Spleen (tissue), 11 donors: ENCODE measurements at regions not wholly inside any gene's neighbourhood (a gene's known extent, or its start where the extent isn't known, plus 50 kb on each side); places are given as distances from the start of the nearest gene placed in this dataset.

Experiments used
- DNase-seq: peaks from one replicate; pipeline ENCODE4 v3.0.0-alpha.2; 2020
- H3K27ac ChIP-seq, 8 donors: fragments of 200-600 bp; sonication (generic) in 7 of 8; 1 replicate in 4 of 8; 2 replicates in 4 of 8; pipeline versions ENCODE4 v1.5.0 to v1.8.0; 2016 to 2021; ENCODE audit warnings: inconsistent platforms in 4 of 8, mild to moderate bottlenecking in 4 of 8, moderate library complexity in 1 of 8
- H3K27me3 ChIP-seq, 7 donors: fragments of 200-600 bp; sonication (generic) in 6 of 7; replicated peaks in 1 of 7; 1 replicate in 4 of 7; 2 replicates in 3 of 7; pipeline versions ENCODE4 v1.5.0 to v1.8.0; 2016 to 2021; ENCODE audit warnings: inconsistent platforms in 3 of 7, mild to moderate bottlenecking in 1 of 7
- H3K36me3 ChIP-seq, 6 donors: fragments of 200-600 bp; sonication (generic) in 5 of 6; 1 replicate in 4 of 6; 2 replicates in 2 of 6; pipeline versions ENCODE4 v1.5.0 to v1.8.0; 2016 to 2021; ENCODE audit warnings: inconsistent platforms in 2 of 6
- H3K4me1 ChIP-seq, 6 donors: fragments of 200-600 bp; sonication (generic) in 5 of 6; 1 replicate in 3 of 6; 2 replicates in 3 of 6; pipeline versions ENCODE4 v1.5.0 to v1.8.0; 2016 to 2021; ENCODE audit warnings: inconsistent platforms in 3 of 6
- H3K4me3 ChIP-seq, 8 donors: fragments of 200-600 bp; sonication (generic) in 7 of 8; 1 replicate in 4 of 8; 2 replicates in 4 of 8; pipeline versions ENCODE4 v1.5.0 to v1.8.0; 2016 to 2021; ENCODE audit warnings: inconsistent platforms in 4 of 8, mild to moderate bottlenecking in 4 of 8, moderate library complexity in 2 of 8
- H3K9me3 ChIP-seq, 8 donors: fragments of 200-600 bp; sonication (generic) in 7 of 8; 1 replicate in 4 of 8; 2 replicates in 4 of 8; pipeline versions ENCODE4 v1.5.0 to v1.8.0; 2016 to 2021; ENCODE audit warnings: inconsistent platforms in 4 of 8
- POLR2A ChIP-seq, 3 donors: fragments of 450-650 bp; IDR thresholded peaks; one replicate each; pipeline ENCODE4 v1.5.1; 2017; ENCODE audit warnings: antibody characterized with exemption in 3 of 3, mild to moderate bottlenecking in 1 of 3
- POLR2AphosphoS5 ChIP-seq, 3 donors: sonication (generic); formaldehyde crosslinking; IDR thresholded peaks; one replicate each; pipeline ENCODE4 v1.5.1; 2017; ENCODE audit warnings: antibody characterized with exemption in 3 of 3
- WGBS, 5 donors: extraction: QIAGEN DNeasy Blood & Tissue Kit in 3 of 5; methylation state at CpG; one replicate each; pipeline versions ENCODE4 v1.1.5 to v1.1.7; 2013 to 2018; 5-methylcytosine and 5-hydroxymethylcytosine counted together
- intact Hi-C: fragments of 100-400 bp; cut with DNase I; formaldehyde crosslinking; loops from one replicate; pipeline ENCODE4 v1.15.0; 2023; ENCODE audit warnings: low total_unique reads
- TF ChIP-seq, protein P1 (sequence below), 11 experiments: fragments of 200-600 bp in 7 of 11; fragments of 450-650 bp in 4 of 11; sonication (generic) in 4 of 11; IDR thresholded peaks in 8 of 11; conservative IDR thresholded peaks in 3 of 11; 1 replicate in 7 of 11; 2 replicates in 4 of 11; pipeline versions ENCODE4 v1.4.0 to v1.8.0; 2016 to 2021; ENCODE audit warnings: antibody characterized with exemption in 11 of 11, inconsistent platforms in 4 of 11, mild to moderate bottlenecking in 1 of 11
- donor health status: healthy with polysubstance abuse.
- donor health status: DM: no; HTN: no; CAD: no; lungs with moderate emphysema.
- donor health status: DM: no; HTN: no; CAD: no.
- donor health status: Bipolar disorder and iron deficiency.
- donor health status: healthy.
- donor health status: DM: no; HTN: no; CAD: no.
- donor health status: DM: yes; HTN: yes; CAD: no.

DNA sequence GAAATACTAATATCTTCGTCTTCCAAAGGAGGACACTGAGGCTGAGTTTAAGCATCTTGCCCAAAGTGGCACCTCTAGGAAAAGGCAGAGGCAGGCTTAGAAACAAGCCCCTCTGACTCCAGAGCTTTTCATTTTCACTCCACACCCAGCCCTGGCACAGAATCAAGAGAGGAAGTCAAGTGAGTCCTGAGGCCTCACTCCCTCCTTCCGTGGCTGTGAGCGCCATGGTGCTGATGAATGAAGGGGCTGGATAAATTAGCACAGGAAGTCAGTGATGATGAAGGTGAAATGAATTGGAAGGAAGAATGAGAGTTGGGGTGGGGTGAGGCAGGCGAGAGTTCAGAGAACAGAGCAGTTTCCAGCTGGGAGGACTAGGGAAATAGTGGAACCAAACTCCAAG, 179.3 kb downstream of the TMEM132E start:
- intact Hi-C loops, result no loop called here
- WGBS, 5 donors, result 31 to 38% (median 33%) methylated on average over 4 of the region's 4 CpGs
- Histone ChIP-seq H3K27ac (no peak overlapping the region), H3K4me3 (no peak overlapping the region), H3K9me3 (no peaks in the 10 kb centered on the region), H3K36me3 (no peaks in the 10 kb centered on the region), H3K27me3 (peaks cover 0 to 45% (median 4%) of the 10 kb centered on the region in 7 donors), H3K4me1 (no peaks in the 10 kb centered on the region)
- no peak for DNase-seq
- TF ChIP-seq POLR2AphosphoS5 (IDR thresholded peaks at IDR 0.05) (no peak), POLR2A (IDR thresholded peaks at IDR 0.05) (no peak)
- TF ChIP-seq, protein P1, sequence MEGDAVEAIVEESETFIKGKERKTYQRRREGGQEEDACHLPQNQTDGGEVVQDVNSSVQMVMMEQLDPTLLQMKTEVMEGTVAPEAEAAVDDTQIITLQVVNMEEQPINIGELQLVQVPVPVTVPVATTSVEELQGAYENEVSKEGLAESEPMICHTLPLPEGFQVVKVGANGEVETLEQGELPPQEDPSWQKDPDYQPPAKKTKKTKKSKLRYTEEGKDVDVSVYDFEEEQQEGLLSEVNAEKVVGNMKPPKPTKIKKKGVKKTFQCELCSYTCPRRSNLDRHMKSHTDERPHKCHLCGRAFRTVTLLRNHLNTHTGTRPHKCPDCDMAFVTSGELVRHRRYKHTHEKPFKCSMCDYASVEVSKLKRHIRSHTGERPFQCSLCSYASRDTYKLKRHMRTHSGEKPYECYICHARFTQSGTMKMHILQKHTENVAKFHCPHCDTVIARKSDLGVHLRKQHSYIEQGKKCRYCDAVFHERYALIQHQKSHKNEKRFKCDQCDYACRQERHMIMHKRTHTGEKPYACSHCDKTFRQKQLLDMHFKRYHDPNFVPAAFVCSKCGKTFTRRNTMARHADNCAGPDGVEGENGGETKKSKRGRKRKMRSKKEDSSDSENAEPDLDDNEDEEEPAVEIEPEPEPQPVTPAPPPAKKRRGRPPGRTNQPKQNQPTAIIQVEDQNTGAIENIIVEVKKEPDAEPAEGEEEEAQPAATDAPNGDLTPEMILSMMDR (IDR thresholded peaks at IDR 0.05 in 8 of 11, conservative IDR thresholded peaks at IDR 0.05 in 3 of 11), result no peak

DNA sequence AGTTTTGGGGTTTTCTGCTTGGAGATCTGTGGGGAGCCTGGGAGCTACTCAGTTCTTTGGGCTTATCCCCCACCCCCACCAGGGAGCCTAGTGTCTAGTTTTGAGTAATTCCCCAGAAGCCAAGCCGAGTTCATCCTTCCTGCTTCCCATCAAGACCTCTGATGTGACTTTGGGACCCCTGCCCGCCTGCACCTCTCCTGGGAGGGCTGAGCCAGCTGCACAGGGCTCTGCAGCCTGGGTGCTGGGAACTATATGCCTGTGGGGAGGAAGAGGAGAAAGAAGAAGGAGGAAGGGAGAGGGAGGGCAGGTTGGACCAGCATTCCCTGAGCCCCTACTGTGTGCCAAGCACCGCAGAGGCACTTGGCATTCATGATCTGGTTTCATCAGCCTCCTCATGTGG, 178.9 kb downstream of the TMEM132E start:
- Histone ChIP-seq H3K4me1 (no peaks in the 10 kb centered on the region), H3K4me3 (no peak overlapping the region), H3K9me3 (no peaks in the 10 kb centered on the region), H3K36me3 (no peaks in the 10 kb centered on the region), H3K27ac (no peak overlapping the region), H3K27me3 (peaks cover 0 to 49% (median 4%) of the 10 kb centered on the region in 7 donors)
- no peak for TF ChIP-seq POLR2AphosphoS5 (IDR thresholded peaks at IDR 0.05)
- no peak for DNase-seq
- WGBS, 5 donors, result 68 to 75% (median 74%) methylated on average over 3 of the region's 3 CpGs
- intact Hi-C loops, result no loop called here

DNA sequence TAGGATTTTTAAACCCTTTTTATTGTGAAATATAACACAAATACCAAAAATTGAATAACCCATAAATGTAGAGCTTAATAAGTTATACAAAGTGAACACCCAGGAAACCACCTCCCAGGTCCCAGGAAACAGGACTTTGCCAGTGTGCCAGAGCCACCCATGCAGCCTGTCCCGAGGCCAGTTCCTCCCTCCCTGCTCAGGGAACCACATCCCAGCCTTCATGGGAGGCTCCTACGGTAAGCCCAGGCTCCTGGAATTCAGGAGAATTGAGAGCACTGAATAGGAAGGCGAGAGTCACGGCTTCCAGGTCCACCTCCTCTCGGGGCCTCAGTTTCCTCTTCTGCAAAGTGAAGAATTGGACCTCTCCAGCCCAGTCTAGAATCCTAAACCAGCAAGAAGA, 178.2 kb downstream of the TMEM132E start:
- Histone ChIP-seq H3K27ac (no peak overlapping the region), H3K36me3 (no peaks in the 10 kb centered on the region), H3K4me1 (no peaks in the 10 kb centered on the region), H3K9me3 (no peaks in the 10 kb centered on the region), H3K27me3 (peaks cover 0 to 49% (median 4%) of the 10 kb centered on the region in 7 donors), H3K4me3 (no peak overlapping the region)
- intact Hi-C loops, result no loop called here
- WGBS, 5 donors, result 63 to 82% (median 80%) methylated on average over 2 to 5 of the region's 5 CpGs
- TF ChIP-seq POLR2AphosphoS5 (IDR thresholded peaks at IDR 0.05) (no peak), POLR2A (IDR thresholded peaks at IDR 0.05) (no peak)
- TF ChIP-seq, protein P1 (IDR thresholded peaks at IDR 0.05 in 8 of 11, conservative IDR thresholded peaks at IDR 0.05 in 3 of 11), result no peak
- DNase-seq, result peak; percentile 23

DNA sequence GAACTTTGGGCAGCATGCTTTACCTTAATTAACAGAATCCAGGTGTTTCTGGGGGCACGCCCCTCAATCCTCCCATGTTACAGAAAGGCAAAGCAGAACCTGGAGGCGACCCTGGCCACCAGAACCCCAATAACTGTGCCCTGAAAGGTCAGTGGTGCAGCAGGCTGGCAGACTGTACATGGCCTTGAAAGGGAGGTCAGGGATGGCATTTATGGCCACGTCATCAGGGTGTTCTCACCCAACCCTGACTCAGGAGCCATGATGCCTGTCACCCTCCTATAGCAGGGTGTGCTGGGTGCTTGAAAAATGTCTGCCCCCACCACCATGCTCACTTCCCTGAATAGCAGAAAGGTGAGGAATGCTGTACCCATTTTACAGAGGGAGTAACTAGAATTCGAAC, 177.7 kb downstream of the TMEM132E start:
- Histone ChIP-seq H3K9me3 (no peaks in the 10 kb centered on the region), H3K36me3 (no peaks in the 10 kb centered on the region), H3K4me3 (no peak overlapping the region), H3K4me1 (no peaks in the 10 kb centered on the region), H3K27ac (no peak overlapping the region), H3K27me3 (peaks cover 0 to 46% (median 4%) of the 10 kb centered on the region in 7 donors)
- no peak for TF ChIP-seq POLR2AphosphoS5 (IDR thresholded peaks at IDR 0.05)
- no peak for TF ChIP-seq POLR2A (IDR thresholded peaks at IDR 0.05)
- TF ChIP-seq, protein P1 (IDR thresholded peaks at IDR 0.05 in 8 of 11, conservative IDR thresholded peaks at IDR 0.05 in 3 of 11), result no peak
- 78 to 90% (median 83%) methylated on average over 4 of the region's 4 CpGs for WGBS, 5 donors
- DNase-seq, result peak; percentile 28
- intact Hi-C loops, result no loop called here

DNA sequence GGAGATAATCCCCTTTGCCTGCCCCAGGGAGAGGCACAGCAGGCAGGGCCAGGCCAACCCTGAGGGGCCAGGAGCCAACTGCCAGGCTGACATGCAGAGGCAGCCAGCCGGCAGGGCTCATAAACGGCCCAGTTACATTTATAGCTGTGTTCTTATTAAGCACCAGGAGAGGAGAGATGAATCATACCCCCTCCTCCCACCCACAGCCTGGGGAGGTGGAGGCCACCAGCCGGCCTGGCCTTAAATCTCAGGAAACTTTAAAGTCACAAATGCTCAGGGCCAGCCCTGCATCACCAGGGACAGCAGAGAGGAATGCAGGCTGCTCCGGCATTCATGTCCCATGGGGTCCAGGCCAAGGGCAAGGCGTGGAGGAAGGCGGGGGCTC, 177.2 kb downstream of the TMEM132E start:
- intact Hi-C loops, result no loop called here
- WGBS, 5 donors, result 47 to 67% (median 62%) methylated on average over 4 to 6 of the region's 6 CpGs
- Histone ChIP-seq H3K9me3 (no peaks in the 10 kb centered on the region), H3K27me3 (peaks cover 0 to 45% (median 4%) of the 10 kb centered on the region in 7 donors), H3K4me1 (no peaks in the 10 kb centered on the region), H3K36me3 (no peaks in the 10 kb centered on the region), H3K4me3 (no peak overlapping the region), H3K27ac (no peak overlapping the region)
- no peak for TF ChIP-seq POLR2A (IDR thresholded peaks at IDR 0.05)
- no peak for TF ChIP-seq POLR2AphosphoS5 (IDR thresholded peaks at IDR 0.05)
- TF ChIP-seq, protein P1 (IDR thresholded peaks at IDR 0.05 in 8 of 11, conservative IDR thresholded peaks at IDR 0.05 in 3 of 11), result no peak
- DNase-seq, result peak; percentile 44
